ENCODE measurements at regions not wholly inside any gene's neighbourhood (a gene's known extent, or its start where the extent isn't known, plus 50 kb on each side); places are given as distances from the start of the nearest gene placed in this dataset.

- FAIRE-seq (no peak), DNase-seq (ENCODE audit: insufficient read length, low spot score) (no peak)
- TF ChIP-seq, protein P1, sequence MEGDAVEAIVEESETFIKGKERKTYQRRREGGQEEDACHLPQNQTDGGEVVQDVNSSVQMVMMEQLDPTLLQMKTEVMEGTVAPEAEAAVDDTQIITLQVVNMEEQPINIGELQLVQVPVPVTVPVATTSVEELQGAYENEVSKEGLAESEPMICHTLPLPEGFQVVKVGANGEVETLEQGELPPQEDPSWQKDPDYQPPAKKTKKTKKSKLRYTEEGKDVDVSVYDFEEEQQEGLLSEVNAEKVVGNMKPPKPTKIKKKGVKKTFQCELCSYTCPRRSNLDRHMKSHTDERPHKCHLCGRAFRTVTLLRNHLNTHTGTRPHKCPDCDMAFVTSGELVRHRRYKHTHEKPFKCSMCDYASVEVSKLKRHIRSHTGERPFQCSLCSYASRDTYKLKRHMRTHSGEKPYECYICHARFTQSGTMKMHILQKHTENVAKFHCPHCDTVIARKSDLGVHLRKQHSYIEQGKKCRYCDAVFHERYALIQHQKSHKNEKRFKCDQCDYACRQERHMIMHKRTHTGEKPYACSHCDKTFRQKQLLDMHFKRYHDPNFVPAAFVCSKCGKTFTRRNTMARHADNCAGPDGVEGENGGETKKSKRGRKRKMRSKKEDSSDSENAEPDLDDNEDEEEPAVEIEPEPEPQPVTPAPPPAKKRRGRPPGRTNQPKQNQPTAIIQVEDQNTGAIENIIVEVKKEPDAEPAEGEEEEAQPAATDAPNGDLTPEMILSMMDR (IDR thresholded peaks at IDR 0.05; ENCODE audit: insufficient read depth, missing control alignments) = no peak
Observed at GRCh38 chr7:47032536-47032908, 549.4 kb downstream of the TNS3 start.

DNA sequence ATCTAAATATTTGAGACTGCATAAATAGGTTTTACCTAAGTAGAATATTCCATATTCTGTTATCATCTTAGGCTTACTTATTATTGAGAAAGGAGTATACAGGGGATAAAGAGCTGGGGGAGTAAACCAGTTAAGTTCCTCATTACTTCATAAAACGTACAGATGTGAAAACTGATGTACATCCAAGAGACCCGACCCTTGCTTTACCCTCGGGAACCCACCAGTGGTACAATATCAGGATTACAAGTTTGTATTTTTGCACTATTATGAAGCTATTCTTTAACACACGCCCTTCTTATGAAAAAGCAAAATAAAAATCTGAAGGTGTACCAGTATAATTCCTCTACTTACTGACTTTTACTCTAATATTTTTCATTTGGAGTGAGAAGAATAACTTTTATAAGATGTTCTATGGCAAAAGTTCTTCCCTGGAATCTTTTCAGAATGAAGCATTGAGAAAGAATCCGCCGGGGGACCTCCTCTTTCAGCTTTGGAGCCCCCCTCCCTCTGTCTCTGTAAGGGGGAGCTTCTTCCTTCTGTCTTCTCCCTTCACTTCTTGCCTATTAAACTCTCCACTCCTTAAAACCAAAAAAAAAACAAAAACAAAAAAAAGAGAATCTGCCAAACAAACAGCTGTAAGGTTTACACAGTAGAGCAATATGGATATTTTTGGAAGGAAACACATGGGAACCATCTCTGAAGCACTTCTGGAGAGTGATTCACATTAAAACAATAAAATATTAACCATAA, 550.0 kb downstream of the TNS3 start:
- no peak for DNase-seq (ENCODE audit: insufficient read length, low spot score)
- TF ChIP-seq, protein P1 (IDR thresholded peaks at IDR 0.05; ENCODE audit: insufficient read depth, missing control alignments) = no peak
- FAIRE-seq = no peak

DNA sequence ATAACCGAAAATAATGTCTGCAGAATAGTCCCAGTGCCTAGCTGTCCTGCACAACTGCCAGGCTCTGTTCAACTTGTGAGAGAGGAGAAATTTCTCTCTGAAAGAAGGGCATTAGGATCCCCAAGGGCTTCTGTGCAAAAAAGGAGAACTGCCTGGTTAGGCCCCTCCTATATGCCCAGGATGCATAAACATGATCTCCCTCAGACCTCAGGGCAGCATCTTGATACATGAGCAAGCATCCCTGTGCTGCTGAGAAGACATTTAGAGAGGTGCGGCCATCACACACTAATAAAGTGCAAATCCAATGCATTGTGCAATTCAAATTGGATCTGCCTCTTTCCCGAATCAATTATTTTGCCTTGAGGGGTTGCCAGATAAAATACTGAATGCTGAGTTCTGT, 553.6 kb downstream of the TNS3 start:
- TF ChIP-seq, protein P1 (IDR thresholded peaks at IDR 0.05; ENCODE audit: insufficient read depth, missing control alignments) = no peak
- no peak for DNase-seq (ENCODE audit: insufficient read length, low spot score)
- FAIRE-seq = no peak

- no peak for FAIRE-seq
- TF ChIP-seq, protein P1 (IDR thresholded peaks at IDR 0.05; ENCODE audit: insufficient read depth, missing control alignments) = no peak
Observed at GRCh38 chr7:47027695-47028240, 554.1 kb downstream of the TNS3 start.

GRCh38 chr7:47026780-47027361, 555.0 kb downstream of the TNS3 start:
- DNase-seq (ENCODE audit: insufficient read length, low spot score) = no peak
- FAIRE-seq = no peak
- TF ChIP-seq, protein P1 (IDR thresholded peaks at IDR 0.05; ENCODE audit: insufficient read depth, missing control alignments) = no peak

More at GRCh38 chr7:47027695-47028240, 554.1 kb downstream of the TNS3 start:
- no peak for DNase-seq (ENCODE audit: insufficient read length, low spot score)

DNA sequence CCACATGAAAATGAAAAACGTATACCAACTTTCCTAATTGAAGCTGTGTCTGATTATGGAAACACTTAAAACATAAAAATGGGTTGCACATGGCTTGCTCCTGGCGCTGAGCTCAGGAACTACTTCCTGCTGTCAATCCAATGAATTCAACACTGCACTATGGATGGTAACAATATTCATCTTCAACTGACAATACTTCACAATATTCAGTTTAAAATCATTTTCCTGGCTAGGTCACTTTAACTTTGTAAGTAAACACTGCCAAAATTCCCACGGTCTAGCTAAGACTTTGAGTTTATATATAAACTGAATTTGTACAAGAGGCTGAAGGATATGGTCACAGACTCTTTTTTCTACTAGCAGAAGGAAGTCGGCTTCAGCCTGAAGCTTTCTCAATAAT, 556.9 kb downstream of the TNS3 start:
- TF ChIP-seq, protein P1 (IDR thresholded peaks at IDR 0.05; ENCODE audit: insufficient read depth, missing control alignments) = no peak
- FAIRE-seq (no peak), DNase-seq (ENCODE audit: insufficient read length, low spot score) (no peak)

DNA sequence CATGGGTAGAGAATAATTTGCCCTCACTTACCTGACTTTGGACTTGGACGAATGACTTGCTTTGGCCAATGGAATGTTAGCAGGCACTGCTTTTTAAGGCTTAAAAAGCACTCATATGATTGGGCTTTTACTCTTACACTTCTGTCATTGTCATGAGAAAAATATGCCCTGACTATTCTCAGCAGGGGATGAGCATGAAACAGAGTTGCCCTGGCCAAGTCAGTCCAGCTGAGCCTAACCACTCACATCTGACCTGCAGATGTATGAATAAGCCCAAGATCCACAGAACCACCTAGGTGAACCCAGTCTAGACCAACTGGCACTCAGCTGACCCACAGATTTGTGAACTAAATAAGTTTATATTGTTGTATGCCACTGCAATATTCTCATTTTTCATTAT, 573.5 kb downstream of the TNS3 start:
- TF ChIP-seq, protein P1 (IDR thresholded peaks at IDR 0.05; ENCODE audit: insufficient read depth, missing control alignments) = no peak
- FAIRE-seq (no peak), DNase-seq (ENCODE audit: insufficient read length, low spot score) (no peak)
